ENCODE measurements at regions not wholly inside any gene's neighbourhood (a gene's known extent, or its start where the extent isn't known, plus 50 kb on each side); places are given as distances from the start of the nearest gene placed in this dataset.
"Not testable (repeated sequence)": the region's sequence is repeated elsewhere in the genome, so short reads cannot be mapped to it uniquely, and the experiment has no call there.

DNA sequence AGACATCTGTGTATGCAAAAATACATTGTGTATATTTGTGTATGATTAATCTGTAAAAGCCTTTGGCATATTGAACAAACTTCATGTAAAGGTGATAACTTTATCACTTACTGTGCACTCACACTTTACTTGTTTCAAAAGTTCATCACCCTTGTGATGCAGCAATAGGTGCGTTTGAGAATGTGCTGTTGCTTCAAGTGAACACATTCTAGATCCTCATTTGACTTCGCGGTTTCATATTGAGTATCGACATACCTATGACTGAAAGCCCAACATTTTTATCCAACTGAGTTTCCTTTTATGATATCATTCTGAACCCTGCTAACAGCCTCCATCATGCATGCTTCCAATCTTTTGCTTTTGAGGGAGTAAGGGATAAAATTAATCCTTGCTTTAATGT, 1086.9 kb downstream of the TMEM121 start:
- no peak for DNase-seq (ENCODE audit: low read depth in 1 of 2, low spot score in 1 of 2)

DNA sequence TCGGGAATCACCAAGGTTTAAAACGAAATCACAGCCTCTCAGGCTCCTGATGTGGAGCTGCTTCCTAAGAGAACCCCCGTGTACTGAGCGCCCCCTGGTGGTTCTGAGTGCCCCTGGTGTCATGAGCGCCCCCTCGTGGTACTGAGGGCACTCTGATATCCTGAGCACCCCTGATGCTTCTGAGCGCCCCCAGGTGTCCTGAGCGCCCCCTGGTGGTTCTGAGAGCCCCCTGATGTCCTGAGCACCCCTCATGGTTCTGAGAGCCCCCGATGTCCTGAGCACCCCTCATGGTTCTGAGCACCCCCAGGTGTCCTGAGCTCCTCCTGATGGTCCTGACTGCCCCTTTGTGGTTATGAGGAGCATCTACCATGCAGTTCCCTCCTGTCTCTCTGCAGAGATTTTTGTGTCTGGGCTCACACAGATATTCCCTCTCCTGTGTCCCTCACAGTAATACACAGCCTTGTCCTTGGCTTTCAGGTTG, 1092.1 kb downstream of the TMEM121 start:
- DNase-seq (ENCODE audit: low read depth in 1 of 2, low spot score in 1 of 2): peak; percentile 54 to 77

- no peak for DNase-seq (ENCODE audit: low read depth in 1 of 2, low spot score in 1 of 2)
Measured at GRCh38 chr14:106619606-106620005, 1093.2 kb downstream of the TMEM121 start.

- DNase-seq (ENCODE audit: low read depth in 1 of 2, low spot score in 1 of 2): no peak
Measured at GRCh38 chr14:106620368-106620767, 1094.0 kb downstream of the TMEM121 start.

GRCh38 chr14:106622200-106622745, 1095.9 kb downstream of the TMEM121 start:
- DNase-seq (ENCODE audit: low read depth in 1 of 2, low spot score in 1 of 2): no peak

DNA sequence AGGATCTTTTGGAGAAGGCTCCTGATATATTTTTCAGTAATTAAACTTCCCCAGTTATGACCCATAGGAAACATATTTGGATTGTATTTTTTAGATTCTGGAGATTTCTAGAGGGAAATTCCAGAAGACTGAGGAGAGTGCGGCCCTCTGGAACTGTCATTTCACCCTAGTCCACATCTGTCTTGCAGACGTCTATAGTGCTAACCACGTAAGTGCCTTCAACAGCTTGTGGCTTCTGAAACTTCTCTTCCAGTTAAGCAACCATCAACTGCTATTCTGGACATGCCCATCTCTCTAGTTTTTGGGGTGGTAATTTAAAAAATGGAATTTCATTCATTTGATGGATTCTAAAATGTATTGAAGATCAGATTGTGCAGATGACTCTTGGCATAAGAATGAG, 1098.8 kb downstream of the TMEM121 start:
- no peak for DNase-seq (ENCODE audit: low read depth in 1 of 2, low spot score in 1 of 2)

GRCh38 chr14:106626469-106626868, 1100.1 kb downstream of the TMEM121 start:
- not testable (repeated sequence) for DNase-seq (ENCODE audit: low read depth in 1 of 2, low spot score in 1 of 2)

DNA sequence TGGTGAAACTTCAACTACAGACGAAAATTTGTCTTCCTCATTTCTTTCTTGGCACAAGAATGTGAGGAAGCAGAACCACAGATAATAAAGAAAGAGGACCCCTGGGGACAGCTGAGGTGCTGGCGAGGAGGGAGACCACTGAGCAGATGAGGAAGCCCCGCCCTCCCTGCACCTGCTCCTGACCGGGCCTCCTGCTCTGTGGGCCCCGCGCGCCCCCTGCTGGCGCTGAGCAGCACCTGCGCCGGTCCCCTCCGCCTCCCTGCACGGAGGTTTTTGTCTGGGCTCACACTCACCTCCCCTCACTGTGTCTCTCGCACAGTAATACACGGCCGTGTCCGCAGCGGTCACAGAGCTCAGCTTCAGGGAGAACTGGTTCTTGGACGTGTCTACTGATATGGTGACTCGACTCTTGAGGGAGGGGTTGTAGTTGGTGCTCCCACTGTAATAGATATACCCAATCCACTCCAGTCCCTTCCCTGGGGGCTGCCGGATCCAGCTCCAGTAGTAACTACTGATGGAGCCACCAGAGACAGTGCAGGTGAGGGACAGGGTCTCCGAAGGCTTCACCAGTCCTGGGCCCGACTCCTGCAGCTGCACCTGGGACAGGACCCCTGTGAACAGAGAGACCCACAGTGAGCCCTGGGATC, 1100.7 kb downstream of the TMEM121 start:
- DNase-seq (ENCODE audit: low read depth in 1 of 2, low spot score in 1 of 2): peak; percentile 26 to 41

GRCh38 chr14:106631879-106632278, 1105.5 kb downstream of the TMEM121 start:
- DNase-seq (ENCODE audit: low read depth in 1 of 2, low spot score in 1 of 2): no peak

DNA sequence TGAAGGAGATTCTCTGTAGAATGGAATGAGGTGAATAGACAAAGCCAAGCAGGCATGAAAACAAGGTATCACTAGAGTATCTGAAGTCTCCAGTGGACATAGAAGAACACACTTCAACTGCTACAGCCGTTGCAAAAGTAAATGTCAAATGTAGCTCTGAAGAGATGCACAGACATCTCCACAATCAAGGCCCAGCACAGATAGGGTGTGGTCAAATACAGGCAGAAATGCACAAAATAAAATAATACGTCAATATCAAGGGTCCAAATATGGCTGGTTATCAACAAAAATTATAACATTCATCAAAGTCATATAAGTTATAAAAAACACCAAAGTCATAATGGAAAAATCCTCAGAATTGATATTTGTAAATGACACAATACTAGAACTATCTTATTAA, 1107.3 kb downstream of the TMEM121 start:
- no peak for DNase-seq (ENCODE audit: low read depth in 1 of 2, low spot score in 1 of 2)

- no peak for DNase-seq (ENCODE audit: low read depth in 1 of 2, low spot score in 1 of 2)
Measured at GRCh38 chr14:106635569-106635968, 1109.2 kb downstream of the TMEM121 start.

- DNase-seq (ENCODE audit: low read depth in 1 of 2, low spot score in 1 of 2): not testable (repeated sequence)
Measured at GRCh38 chr14:106638786-106639452, 1112.5 kb downstream of the TMEM121 start.

DNA sequence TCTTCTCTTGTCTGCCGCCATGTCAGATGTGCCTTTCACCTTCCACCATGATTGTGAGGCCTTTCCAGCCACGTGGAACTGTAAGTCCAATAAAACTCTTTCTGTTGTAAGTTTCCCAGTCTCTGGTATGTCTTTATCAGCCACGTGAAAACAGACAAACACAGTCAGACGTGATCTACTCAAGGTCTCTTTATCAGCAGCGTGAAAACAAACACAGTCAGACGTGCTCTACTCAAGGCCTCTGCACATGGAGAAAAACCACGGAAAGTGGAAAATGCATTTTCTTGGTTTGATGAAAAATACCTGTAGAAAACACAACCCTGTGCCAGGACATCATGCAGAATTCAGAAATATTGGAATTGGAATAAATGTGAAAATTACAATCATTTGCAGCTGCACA, 1115.7 kb downstream of the TMEM121 start:
- no peak for DNase-seq (ENCODE audit: low read depth in 1 of 2, low spot score in 1 of 2)

DNA sequence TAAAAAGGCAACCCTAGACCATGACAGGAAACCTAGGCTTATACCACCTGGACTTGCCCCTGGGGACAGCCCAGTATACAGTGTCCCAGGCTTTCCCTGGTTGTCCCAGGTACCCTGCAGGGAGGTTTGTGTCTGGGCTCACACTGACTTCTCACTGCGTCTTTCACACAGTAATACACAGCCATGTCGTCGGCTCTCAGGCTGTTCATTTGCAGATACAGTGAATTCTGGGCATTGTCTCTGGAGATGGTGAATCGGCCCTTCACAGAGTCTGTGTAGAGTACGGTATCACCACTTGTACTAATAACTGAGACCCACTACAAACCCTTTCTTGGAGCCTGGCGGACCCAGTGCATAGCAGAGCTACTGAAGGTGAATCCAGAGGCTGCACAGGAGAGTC, 1116.6 kb downstream of the TMEM121 start:
- not testable (repeated sequence) for DNase-seq (ENCODE audit: low read depth in 1 of 2, low spot score in 1 of 2)

DNA sequence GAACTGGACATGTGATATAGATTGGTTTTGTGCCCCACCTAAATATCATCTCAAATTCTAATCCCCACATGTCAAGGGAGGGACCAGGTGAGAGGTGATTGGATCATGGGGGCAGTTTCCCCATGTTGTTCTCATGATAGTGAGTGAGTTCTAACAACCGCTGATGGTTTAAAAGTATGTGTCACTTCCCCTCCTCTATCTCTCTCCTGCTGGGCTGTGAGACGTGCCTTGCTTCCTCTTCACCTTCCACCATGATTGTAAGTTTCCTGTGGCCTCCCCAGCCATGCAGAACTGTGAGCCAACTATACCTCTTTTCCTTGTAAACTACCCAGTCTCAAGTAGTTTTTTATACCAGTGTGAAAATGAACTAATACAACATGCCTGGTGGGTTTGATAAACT, 1122.5 kb downstream of the TMEM121 start:
- not testable (repeated sequence) for DNase-seq (ENCODE audit: low read depth in 1 of 2, low spot score in 1 of 2)

DNA sequence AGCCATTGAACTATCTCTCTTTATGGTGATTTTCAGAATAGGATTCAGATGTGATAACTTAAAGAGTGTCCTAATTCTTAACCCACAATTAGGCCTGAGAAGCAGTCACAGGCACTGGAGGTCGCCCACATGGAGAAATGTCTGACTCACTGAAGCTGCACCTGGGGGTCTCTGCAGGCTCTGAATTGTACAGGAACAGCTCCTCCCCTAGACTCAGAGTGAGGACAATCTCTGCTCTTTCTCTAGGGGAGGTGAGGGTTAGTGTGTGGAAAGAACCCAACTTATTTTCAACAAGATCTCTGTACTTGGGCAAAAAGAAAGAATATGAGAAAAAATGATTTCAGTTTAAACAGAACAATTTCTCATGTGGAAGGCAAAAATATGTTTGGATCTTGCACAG, 1124.6 kb downstream of the TMEM121 start:
- DNase-seq (ENCODE audit: low read depth in 1 of 2, low spot score in 1 of 2): no peak

GRCh38 chr14:106652494-106652893, 1126.1 kb downstream of the TMEM121 start:
- no peak for DNase-seq (ENCODE audit: low read depth in 1 of 2, low spot score in 1 of 2)

DNA sequence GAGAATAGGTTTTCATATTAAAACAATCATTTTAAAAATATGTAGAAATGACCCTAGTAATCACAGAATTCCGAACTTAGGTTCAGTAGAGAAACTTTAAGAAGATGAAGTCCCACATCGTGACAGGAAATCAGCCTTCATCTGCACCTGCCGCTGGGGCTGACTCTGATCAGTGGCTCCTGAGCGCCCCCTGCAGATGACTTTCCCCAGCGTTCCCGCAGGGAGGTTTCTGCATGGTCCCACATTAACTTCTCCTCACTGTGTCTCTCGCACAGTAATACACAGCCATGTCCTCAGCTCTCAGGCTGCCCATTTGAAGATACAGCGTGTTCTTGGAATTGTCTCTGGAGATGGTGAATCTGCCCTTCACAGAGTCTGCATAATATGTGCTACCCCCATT, 1131.1 kb downstream of the TMEM121 start:
- peak; percentile 13 to 21 for DNase-seq (ENCODE audit: low read depth in 1 of 2, low spot score in 1 of 2)

DNA sequence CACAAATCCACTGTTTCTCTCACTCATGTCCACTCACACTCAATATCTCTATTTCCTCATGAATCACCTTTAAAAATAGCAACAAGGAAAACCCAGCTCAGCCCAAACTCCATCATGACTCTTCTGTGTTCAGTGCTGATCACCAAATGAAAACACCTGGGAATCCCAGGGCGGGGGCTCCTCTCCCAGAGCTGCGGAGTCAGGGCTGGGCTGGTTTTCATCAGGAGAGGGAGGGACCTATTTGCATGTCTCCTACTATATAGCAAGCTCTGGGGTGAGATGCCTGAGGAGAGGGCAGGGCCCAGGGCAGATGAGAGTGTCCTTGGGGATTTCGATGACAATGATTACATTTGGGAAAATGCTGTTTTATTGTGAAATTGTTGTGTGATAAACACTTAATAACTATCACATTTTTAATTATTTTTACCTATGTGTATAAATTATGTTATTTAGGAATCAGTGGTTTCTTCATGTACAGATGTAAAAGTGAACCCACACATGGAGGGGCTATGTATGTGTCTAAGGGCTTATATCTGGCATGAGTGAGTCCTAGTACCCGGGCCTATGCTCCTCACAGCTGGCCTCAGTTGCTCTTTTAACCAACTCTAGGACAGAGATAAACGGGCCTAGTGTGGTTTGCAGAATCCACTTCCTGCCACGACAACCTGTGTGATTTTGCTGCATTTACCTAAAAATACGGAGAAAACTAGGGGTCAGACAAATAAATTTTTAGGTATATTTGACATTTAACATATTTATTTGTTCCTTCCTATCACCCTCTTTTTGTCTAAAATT, 1131.9 kb downstream of the TMEM121 start:
- DNase-seq (ENCODE audit: low read depth in 1 of 2, low spot score in 1 of 2): not testable (repeated sequence)

DNA sequence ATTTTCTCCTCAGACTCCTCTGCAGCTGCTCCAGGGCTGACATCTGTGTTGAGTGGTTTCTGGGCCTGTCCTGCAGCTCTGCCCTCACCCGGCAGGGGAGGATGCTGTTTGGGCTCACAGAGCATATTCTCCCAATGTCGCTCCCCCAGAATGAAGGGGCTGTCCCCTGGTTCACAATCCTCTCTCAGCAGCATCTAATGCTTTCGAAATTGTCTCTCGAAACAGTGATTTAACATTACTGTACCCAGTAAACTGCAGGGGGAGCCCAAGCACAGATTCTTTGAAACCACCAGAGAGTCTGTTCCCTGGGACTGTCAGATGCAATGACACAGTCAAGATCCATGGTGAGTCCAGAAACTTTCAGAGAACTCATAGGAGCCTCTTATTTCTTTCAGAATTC, 1135.2 kb downstream of the TMEM121 start:
- DNase-seq (ENCODE audit: low read depth in 1 of 2, low spot score in 1 of 2): peak in 1 of 2 donors; percentile 34

- DNase-seq (ENCODE audit: low read depth in 1 of 2, low spot score in 1 of 2): no peak
Measured at GRCh38 chr14:106662936-106663550, 1136.7 kb downstream of the TMEM121 start.
